ENCODE measurements at regions not wholly inside any gene's neighbourhood (a gene's known extent, or its start where the extent isn't known, plus 50 kb on each side); places are given as distances from the start of the nearest gene placed in this dataset.

DNA sequence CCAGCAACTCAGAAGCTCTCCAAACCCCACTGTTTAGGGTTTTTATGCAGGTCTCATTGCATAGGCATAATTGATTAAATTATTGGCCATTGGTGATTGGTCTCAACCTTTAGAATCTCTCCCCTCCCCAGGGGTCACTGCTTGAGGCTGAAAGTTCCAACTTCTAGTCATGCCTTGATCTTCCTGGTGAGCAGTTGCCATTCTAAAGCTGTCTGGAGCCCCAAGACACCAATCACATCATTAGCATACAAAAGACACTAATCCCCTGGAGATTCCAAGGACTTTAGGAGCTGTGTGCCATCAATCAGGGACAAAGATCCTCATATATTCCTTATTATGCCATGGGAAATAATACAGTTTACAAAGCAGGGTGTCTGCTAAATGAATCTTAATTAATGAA lies 863.4 kb upstream of the KLHL29 start:
- Histone ChIP-seq H3K27me3 (ENCODE audit: control insufficient read depth, insufficient read depth, low read length) (no peaks in the 10 kb centered on the region), H3K9me1 (ENCODE audit: insufficient read depth, low read length) (no peaks in the 10 kb centered on the region), H3K9me3 (ENCODE audit: control insufficient read depth, insufficient read depth, low read length) (peaks cover 4% of the 10 kb centered on the region), H2AFZ (replicated peaks; ENCODE audit: low read length, poor library complexity) (no peak overlapping the region), H3K9ac (ENCODE audit: low read depth, low read length) (no peak overlapping the region), H3K4ac (ENCODE audit: low read depth, low read length) (no peak overlapping the region), H3K4me2 (ENCODE audit: low read depth, low read length) (no peak overlapping the region), H3K23ac (ENCODE audit: low read depth, low read length) (no peak overlapping the region), H3K14ac (replicated peaks; ENCODE audit: low read depth, low read length) (no peak overlapping the region), H2AK9ac (replicated peaks; ENCODE audit: low read depth, low read length, poor library complexity) (no peak overlapping the region), H2BK20ac (ENCODE audit: low read depth, low read length) (no peak overlapping the region), H2BK5ac (ENCODE audit: low read depth, low read length, poor library complexity, severe bottlenecking) (no peak overlapping the region), H3K4me1 (ENCODE audit: control insufficient read depth, insufficient read depth, low read length) (no peaks in the 10 kb centered on the region), H2AK5ac (ENCODE audit: low read depth, low read length) (no peak overlapping the region), H4K8ac (ENCODE audit: low read depth in 2 of 2, low read length in 2 of 2) (no peak overlapping the region), H3K18ac (ENCODE audit: low read depth, low read length) (no peak overlapping the region), H3K36me3 (ENCODE audit: control insufficient read depth, insufficient read depth, low read length) (no peaks in the 10 kb centered on the region), H2BK120ac (ENCODE audit: low read depth, low read length) (no peak overlapping the region), H3K4me3 (ENCODE audit: insufficient read depth, low read depth, low read length) (no peak overlapping the region), H4K5ac (ENCODE audit: low read depth, low read length) (no peak overlapping the region), H3K27ac (ENCODE audit: insufficient read depth, low read length) (no peak overlapping the region), H3K79me1 (ENCODE audit: low read depth in 1 of 2, low read length in 2 of 2) (no peaks in the 10 kb centered on the region), H2BK15ac (ENCODE audit: low read depth, low read length) (no peak overlapping the region), H4K20me1 (ENCODE audit: insufficient read depth, low read length) (no peaks in the 10 kb centered on the region), H4K91ac (ENCODE audit: insufficient read depth, low read depth, low read length) (no peak overlapping the region), H3K56ac (ENCODE audit: extremely low read depth, insufficient read depth, low read length) (no peak overlapping the region)
- BruUV-seq (replicated peaks): no TSS peak
- CTCF ChIA-PET: no interaction called here
- POLR2A ChIA-PET (ENCODE audit: unreplicated experiment): no interaction called here
- DNase-seq (no peak), ATAC-seq (ENCODE audit: low read depth) (no peak)
- in situ Hi-C loops (cut with MboI; ENCODE audit: low sequenced_read_pairs) (no loop called here), dilution Hi-C loops (cut with HindIII; ENCODE audit: low sequenced_read_pairs, unreplicated experiment) (no loop called here), intact Hi-C loops (cut with micrococcal nuclease) (no loop called here)
- TF ChIP-seq POLR2A (IDR thresholded peaks at IDR 0.05; ENCODE audit: low read depth, low read length) (no peak), SMC3 (IDR thresholded peaks at IDR 0.05; ENCODE audit: low read depth, low read length) (no peak), CHD1 (IDR thresholded peaks at IDR 0.05; ENCODE audit: low read depth, low read length) (no peak), MXI1 (IDR thresholded peaks at IDR 0.05; ENCODE audit: borderline replicate concordance, low read depth, low read length) (no peak), CEBPB (IDR thresholded peaks at IDR 0.05; ENCODE audit: low read depth, low read length) (no peak)
- TF ChIP-seq, protein P1, sequence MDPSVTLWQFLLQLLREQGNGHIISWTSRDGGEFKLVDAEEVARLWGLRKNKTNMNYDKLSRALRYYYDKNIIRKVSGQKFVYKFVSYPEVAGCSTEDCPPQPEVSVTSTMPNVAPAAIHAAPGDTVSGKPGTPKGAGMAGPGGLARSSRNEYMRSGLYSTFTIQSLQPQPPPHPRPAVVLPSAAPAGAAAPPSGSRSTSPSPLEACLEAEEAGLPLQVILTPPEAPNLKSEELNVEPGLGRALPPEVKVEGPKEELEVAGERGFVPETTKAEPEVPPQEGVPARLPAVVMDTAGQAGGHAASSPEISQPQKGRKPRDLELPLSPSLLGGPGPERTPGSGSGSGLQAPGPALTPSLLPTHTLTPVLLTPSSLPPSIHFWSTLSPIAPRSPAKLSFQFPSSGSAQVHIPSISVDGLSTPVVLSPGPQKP (IDR thresholded peaks at IDR 0.05; ENCODE audit: borderline replicate concordance, low read depth, low read length): no peak
- TF ChIP-seq, protein P2, sequence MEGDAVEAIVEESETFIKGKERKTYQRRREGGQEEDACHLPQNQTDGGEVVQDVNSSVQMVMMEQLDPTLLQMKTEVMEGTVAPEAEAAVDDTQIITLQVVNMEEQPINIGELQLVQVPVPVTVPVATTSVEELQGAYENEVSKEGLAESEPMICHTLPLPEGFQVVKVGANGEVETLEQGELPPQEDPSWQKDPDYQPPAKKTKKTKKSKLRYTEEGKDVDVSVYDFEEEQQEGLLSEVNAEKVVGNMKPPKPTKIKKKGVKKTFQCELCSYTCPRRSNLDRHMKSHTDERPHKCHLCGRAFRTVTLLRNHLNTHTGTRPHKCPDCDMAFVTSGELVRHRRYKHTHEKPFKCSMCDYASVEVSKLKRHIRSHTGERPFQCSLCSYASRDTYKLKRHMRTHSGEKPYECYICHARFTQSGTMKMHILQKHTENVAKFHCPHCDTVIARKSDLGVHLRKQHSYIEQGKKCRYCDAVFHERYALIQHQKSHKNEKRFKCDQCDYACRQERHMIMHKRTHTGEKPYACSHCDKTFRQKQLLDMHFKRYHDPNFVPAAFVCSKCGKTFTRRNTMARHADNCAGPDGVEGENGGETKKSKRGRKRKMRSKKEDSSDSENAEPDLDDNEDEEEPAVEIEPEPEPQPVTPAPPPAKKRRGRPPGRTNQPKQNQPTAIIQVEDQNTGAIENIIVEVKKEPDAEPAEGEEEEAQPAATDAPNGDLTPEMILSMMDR (conservative IDR thresholded peaks at IDR 0.05; ENCODE audit: low read depth, low read length): no peak

Measured in IMR-90 (cell line).